ENCODE measurements at regions not wholly inside any gene's neighbourhood (a gene's known extent, or its start where the extent isn't known, plus 50 kb on each side); places are given as distances from the start of the nearest gene placed in this dataset.
A peak's percentile ranks its signal among the peaks of the same experiment; 100 is the strongest.

DNA sequence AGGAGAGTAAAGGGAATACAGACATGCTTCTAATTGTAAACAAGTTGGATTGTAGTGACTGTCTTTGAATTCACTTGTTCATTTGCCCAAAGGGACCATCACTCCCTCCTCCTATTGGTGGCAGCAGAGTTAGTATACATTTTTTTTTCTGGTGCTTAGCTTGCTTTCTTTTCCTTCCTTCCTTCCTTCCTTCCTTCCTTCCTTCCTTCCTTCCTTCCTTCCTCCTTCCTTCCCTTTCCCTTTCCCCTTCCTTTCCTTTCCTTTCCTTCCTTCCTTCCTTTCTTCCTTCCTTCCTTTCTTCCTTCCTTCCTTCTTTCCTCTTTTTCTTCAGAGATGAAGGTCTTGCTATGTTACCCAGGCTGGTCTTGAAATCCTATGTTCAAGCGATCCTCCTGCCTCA lies 94.8 kb upstream of the ATP6AP2 start:
- no peak for DNase-seq (ENCODE audit: low read depth in 3 of 3, low spot score in 2 of 3)

DNA sequence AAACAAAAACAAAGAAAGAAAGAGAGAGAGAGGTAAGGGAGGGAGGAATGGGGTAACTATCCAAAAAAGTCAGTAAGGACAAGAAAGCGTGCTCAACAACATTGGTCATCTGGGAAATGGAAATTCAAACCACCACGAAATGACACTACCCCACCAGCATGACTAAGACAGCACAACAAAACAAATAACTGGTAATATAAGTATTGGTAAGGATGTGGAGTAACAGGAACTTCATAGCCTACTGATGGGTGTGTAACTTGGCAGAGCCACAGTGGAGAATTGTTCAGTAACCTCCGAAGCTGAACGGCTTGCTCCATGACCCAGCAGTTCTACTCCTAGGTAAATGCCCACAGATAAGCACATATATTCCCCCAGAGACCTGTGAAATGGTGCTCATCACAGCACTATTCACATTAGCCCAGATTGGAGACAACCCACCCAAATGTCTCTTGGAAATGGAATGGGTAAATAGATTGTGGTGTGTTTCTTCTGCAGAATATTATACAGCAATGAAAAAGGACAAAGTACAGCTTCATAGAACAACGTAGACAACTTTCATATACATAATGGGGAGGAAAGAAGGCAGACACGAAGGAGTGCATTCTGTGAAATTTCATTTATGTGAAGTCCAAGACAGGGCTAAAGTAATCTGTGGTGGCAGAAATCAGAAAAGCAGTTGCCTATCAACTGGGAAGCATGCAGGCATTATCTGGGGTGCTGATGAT lies 95.5 kb upstream of the ATP6AP2 start:
- DNase-seq (ENCODE audit: low read depth in 3 of 3, low spot score in 2 of 3) = no peak

- no peak for DNase-seq (ENCODE audit: low read depth in 3 of 3, low spot score in 2 of 3)
These were observed 96.2 kb upstream of the ATP6AP2 start for GRCh38 chrX:40484408-40485091.

DNA sequence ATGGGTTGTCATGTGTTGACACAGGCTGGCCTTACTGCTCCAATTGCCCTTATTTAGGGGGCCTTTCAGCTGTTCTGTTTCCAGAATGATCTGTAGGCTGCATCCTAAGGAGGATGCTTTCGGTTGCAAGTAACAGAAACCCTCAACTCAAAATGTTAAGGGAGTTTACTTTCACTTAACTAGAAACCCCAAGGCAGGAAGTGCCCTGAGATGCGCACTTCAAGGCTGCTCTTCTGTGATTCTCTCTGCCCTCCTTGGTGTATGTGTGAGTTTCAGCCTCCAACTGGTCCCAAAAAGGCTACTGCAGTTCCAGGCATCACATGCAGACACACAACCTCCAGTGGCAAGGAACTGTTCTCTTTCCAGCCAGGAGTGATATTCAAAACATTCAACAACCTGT lies 97.3 kb upstream of the ATP6AP2 start:
- DNase-seq (ENCODE audit: low read depth in 3 of 3, low spot score in 2 of 3) = no peak

DNA sequence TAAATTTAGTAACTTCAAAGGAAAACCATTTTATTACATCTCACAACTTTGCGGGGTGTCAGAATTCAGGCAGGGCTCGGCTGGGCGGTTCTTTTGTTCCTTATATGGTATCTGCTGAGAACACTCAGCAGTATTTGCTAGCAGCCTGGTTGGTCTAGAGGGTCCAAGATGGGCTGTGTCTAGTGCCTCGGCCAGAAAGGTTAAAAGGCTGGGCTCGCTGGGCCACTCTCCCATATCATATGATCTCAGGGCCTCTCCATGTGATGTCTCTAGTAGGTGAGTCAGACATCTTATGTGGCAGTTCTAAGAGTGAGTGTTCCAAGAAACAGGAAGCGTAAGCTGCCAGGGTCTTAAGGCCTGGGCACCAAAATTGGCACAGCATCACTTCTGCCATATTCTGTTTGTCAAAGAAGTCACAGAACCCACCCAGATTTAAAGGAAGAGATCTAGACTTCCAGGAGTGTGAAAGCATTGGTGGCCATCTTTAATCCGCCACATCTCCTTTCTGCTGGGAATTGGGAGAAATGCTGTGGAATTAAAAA lies 100.9 kb upstream of the ATP6AP2 start:
- no peak for DNase-seq (ENCODE audit: low read depth in 3 of 3, low spot score in 2 of 3)

GRCh38 chrX:40478474-40479065 lies 102.2 kb upstream of the ATP6AP2 start:
- no peak for DNase-seq (ENCODE audit: low read depth in 3 of 3, low spot score in 2 of 3)

DNA sequence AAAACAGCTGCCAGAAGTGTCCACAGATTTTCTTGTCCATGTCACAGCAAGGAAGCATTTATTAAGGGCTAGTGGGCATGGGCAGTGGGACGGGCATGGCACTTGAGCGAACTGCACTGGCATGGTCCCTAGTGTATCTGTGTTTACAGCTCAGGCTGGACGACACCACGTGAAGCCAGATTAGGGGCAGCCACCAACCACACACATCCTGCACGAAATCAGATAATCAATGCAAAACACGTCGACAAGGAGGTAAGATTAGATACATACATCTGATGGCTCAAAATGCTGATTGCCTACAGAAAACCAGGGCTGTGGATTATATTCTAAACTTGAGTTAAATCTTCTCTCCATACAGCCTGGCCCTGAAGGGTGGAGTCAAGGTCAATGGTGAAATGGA lies 103.8 kb upstream of the ATP6AP2 start:
- no peak for DNase-seq (ENCODE audit: low read depth in 3 of 3, low spot score in 2 of 3)

- DNase-seq (ENCODE audit: low read depth in 3 of 3, low spot score in 2 of 3) = no peak
These were observed 106.1 kb upstream of the ATP6AP2 start for GRCh38 chrX:40474645-40475044.

GRCh38 chrX:40474205-40474626 lies 106.6 kb upstream of the ATP6AP2 start:
- DNase-seq (ENCODE audit: low read depth in 3 of 3, low spot score in 2 of 3) = peak in 1 of 3 donors; percentile 29

- DNase-seq (ENCODE audit: low read depth in 3 of 3, low spot score in 2 of 3) = no peak
These were observed 107.1 kb upstream of the ATP6AP2 start for GRCh38 chrX:40473460-40474204.

DNA sequence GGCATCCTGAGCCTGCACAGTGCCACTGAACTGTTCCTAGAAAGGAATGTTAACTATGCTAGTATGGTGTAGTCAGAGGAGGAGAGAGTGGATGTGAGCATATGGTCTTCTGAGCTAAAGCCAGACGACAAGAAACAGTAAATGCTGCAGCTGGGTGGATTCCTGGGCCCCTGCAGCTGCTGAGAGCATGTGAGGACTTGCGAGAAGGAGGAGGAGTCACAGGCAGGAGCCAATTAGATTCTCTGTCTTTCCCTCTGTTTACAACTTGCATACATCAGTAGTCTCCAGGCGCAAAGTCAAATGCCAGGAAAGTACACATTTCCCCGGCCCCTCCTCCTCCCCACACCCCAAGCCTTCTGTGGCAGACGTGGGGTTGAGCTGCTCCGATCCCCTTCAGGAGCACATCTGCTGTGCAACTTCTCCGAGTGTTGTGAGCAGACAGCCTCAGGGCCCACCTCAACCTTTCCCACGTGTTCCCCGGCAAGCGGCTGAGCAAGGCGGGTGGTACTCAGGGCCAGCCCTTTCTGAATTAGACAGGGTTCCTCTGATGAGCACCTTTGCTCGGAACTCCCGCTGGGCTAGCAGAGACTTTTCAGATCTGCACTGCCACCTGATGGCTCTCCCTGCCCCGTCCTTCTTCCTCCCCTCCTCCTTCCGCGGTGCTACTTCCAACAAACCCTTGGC lies 108.7 kb upstream of the ATP6AP2 start:
- DNase-seq (ENCODE audit: low read depth in 3 of 3, low spot score in 2 of 3) = peak in 1 of 3 donors; percentile 55

DNA sequence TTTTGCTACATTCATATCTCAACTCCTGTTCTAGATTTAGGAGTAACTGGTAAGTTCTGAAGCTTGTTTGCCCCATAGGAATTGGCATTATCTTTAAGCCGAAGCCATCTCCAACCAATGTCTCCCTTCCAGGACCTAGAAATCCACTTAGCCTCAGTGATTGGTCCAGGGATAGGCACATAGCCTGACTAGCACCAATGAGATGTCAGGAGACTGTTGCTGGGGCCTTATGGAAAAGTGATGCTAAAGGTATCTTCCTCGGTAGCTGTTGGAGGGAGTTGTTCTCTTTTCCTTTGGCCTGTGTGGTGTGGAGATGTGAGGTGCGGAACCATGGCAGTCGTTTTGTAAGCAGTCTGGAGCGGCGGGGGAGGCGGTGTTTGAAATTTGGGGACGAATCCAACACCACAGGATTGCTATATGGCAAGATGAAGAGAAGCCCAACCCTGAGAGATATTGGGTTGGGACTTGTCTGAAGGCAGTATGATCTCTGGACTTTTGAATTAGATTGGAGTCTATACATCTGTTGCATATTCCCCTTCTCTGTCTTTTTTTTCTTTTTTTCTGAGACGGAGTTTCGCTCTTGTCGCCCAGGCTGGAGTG lies 109.8 kb upstream of the ATP6AP2 start:
- DNase-seq (ENCODE audit: low read depth in 3 of 3, low spot score in 2 of 3) = no peak

DNA sequence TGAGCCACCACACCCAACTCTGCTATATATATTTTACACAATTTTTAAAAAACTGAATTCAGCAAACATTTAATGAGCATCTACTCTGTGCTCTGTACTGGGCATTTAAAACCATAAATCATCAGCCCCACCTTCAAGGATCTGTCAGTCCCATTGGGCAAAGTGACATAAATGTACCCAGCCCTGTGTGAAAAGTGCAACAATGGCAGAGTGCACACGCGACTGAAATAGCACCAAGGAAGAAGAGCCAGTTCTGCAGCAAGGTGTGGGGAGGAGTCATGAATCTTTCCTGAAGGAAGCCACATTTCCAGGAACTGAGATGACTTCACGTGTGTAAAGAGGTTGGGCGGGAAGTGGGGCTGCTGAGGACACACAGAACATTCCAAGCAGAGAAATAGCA lies 111.5 kb upstream of the ATP6AP2 start:
- no peak for DNase-seq (ENCODE audit: low read depth in 3 of 3, low spot score in 2 of 3)

- DNase-seq (ENCODE audit: low read depth in 3 of 3, low spot score in 2 of 3) = peak in 1 of 3 donors; percentile 21
These were observed 112.5 kb upstream of the ATP6AP2 start for GRCh38 chrX:40468033-40468846.

DNA sequence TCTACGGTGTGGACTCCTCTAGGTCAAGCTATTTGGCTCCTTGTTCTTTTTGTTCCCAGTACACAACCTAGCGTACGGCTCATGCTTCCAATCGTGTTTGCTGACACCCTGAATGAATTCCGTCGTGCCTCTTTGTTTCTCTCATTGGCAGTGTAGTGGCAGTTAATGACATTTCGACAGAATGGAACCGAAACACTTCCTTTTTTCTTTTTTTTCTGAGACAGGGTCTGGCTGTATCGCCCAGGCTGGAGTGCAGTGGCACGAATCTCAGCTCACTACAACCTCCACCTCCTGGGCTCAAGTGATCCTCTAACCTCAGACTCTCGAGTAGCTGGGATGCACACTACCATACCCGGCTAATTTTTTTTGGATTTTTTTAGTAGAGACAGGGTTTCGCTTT lies 113.3 kb upstream of the ATP6AP2 start:
- no peak for DNase-seq (ENCODE audit: low read depth in 3 of 3, low spot score in 2 of 3)

DNA sequence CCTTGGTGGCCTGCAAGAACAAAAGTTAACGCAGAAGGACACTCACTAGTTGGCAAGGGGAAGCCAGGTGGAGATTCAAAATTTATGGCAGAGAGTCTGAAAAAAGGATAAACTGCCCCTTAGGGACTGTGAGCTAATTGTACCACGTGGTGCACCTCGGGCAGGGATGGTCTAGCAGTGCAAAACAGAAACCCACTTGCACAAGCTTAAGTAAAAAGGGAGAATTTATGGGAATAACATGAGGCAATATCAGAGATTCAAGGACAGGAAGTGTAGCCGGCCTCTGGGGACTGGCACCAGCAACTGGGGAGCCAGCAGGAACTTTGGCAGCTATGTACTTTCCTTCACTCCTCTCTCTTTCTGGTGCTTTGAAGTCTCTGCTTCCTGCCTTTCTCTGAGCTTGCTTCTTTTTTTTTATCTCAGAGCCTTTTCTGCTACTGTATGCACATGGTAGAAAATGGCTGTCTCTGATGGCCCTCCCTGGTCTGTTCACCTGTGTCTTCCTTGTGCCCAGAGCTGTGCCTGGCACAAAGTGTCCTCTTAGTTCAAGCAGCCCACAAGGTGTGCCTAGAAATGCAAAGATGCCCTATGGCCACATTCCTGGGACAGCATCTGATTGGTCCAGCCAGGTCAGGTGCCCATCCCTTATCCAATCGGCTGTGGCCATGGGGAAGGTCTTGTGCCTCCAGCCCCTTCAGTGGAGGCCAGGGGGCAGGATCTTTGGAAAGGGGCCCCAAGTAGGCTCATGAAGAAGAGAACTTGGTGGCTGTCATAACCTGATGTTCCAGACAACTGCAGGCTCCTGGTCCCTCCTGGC lies 114.8 kb upstream of the ATP6AP2 start:
- DNase-seq (ENCODE audit: low read depth in 3 of 3, low spot score in 2 of 3) = no peak

- no peak for DNase-seq (ENCODE audit: low read depth in 3 of 3, low spot score in 2 of 3)
These were observed 118.0 kb upstream of the ATP6AP2 start for GRCh38 chrX:40462795-40463194.

DNA sequence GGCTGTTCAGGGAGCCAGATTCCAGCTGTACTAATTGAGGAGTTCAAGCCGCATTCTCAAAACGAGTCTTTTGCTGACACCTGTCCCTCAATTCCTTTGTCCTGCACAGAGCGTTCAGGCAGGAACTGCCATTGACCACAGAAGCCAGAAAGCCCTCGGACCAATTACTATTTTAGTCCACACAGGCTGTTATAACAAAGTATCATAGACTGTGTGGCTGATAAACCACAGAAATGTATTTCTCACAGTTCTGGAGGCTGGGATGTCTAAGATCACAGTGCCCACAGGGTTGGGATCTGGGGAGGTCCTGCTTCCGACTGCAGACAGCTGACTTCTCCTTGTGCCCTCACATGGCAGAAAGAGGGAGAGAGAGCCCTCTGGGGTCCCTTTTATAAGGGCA lies 119.8 kb upstream of the ATP6AP2 start:
- DNase-seq (ENCODE audit: low read depth in 3 of 3, low spot score in 2 of 3) = no peak
